Mesodermal cell (in vitro differentiated cells): ENCODE measurements at regions not wholly inside any gene's neighbourhood (a gene's known extent, or its start where the extent isn't known, plus 50 kb on each side); places are given as distances from the start of the nearest gene placed in this dataset.

Source experiments
- H3K27ac ChIP-seq: 2 replicates; pipeline ENCODE4 v1.7.0; 2013; ENCODE audit warnings: mild to moderate bottlenecking, low read depth, low read length, moderate library complexity; ENCODE audit not compliant: severe bottlenecking
- H3K36me3 ChIP-seq: 2 replicates; pipeline ENCODE4 v1.7.1; 2013; ENCODE audit warnings: mild to moderate bottlenecking, low read length, moderate library complexity; ENCODE audit not compliant: control insufficient read depth, insufficient read depth
- H3K4me1 ChIP-seq: one replicate; pipeline ENCODE4 v1.7.1; 2013; ENCODE audit warnings: mild to moderate bottlenecking, low read length; ENCODE audit not compliant: insufficient read depth, control insufficient read depth, poor library complexity, severe bottlenecking
- H3K4me3 ChIP-seq: 2 replicates; pipeline ENCODE4 v1.7.0; 2013; ENCODE audit warnings: low read length, control low read depth, mild to moderate bottlenecking; ENCODE audit not compliant: insufficient read depth, poor library complexity, severe bottlenecking; ENCODE audit errors: extremely low read depth
- H3K9me3 ChIP-seq: 2 replicates; pipeline ENCODE4 v1.7.1; 2013; ENCODE audit warnings: mild to moderate bottlenecking, low read length, moderate library complexity; ENCODE audit not compliant: control insufficient read depth
- WGBS, 2 experiments: methylation state at CpG; one replicate each; pipeline ENCODE4 v1.1.5; 2013; ENCODE audit warnings: missing lambda C conversion rate in 2 of 2; ENCODE audit not compliant: insufficient coverage in 2 of 2; 5-methylcytosine and 5-hydroxymethylcytosine counted together

DNA sequence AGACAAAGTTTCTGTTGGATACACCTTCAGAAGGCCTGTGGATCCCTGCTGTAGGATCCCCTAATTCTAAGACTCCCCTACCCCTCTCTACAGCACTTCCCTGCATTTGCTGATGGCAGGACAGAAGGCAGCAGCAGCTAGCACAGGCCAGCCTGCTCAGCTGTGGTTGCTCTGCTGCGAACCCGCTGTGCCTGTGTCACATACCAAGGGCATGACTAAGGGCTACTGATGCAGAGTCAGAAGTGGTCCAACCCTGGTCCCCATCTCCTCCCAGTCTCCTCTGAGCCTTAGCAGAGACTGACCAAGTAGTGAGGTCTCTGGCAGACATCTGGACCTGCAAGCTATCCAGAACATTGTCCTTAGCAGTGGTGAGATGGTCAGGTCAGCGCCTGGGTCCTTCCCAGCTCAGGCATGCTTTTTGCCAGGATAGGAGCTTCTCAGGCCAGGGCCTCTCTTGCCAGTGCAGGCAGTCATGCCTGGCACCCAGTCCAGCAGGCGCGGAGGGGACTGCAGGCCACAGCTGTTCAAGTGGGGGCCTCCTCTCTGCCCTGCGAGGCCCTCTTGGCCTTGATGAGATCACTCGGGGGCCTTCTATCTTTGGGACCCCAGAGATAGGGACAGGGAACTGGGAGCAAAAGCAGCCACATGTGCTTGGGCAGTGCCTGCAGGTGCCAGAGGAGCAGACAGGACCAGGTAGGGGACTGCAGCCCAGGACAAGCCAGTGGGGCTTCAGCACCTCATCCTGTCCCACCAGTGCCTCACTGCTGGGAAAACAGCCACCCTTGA is 146.4 kb downstream of the ZNF248 start:
- Histone ChIP-seq H3K4me1 (no peaks in the 10 kb centered on the region), H3K36me3 (no peaks in the 10 kb centered on the region), H3K9me3 (peaks cover 73% of the 10 kb centered on the region), H3K4me3 (no peak overlapping the region), H3K27ac (no peak overlapping the region)
- WGBS, 2 experiments, result 77 to 81% methylated on average over 5 to 7 of the region's 7 CpGs

DNA sequence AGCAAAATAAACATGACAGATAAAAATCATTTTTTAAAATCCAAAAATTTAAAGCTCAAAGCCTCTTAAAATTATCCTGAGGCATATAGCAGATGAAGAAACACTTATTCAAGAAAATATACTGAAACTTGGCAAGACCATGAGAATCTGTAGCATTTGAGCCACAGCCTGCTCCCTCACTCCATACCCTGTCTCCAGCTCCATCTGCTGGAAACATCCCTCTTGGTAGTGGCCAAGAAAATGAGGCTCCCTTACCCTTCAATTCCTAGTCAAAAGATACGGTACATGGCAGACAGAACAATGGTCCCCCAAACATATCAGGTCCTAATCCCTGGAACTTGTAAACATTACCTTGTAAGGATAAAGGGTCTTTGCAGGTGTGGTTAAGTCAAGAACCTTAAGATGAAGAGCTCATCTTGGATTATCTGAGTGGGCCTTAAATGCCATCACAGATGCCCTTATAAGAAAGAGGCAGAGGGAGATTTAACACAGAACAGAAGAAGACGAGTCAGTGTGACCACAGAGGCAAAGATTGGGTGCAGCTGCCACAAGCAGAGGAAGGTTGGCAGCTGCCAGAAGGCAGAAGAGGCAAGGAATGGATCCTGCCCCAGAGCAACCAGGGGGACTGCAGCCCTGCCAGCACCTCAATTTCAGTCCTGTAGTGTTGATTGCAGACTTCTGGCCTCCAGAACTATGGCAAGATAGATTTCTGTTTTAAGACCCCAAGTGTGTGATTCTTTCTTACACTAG is 149.4 kb downstream of the ZNF248 start:
- Histone ChIP-seq H3K4me1 (no peaks in the 10 kb centered on the region), H3K36me3 (no peaks in the 10 kb centered on the region), H3K4me3 (no peak overlapping the region), H3K27ac (no peak overlapping the region), H3K9me3 (peaks cover 87% of the 10 kb centered on the region)
- 0 to 20% methylated on average over 1 of the region's 2 CpGs for WGBS, 2 experiments

DNA sequence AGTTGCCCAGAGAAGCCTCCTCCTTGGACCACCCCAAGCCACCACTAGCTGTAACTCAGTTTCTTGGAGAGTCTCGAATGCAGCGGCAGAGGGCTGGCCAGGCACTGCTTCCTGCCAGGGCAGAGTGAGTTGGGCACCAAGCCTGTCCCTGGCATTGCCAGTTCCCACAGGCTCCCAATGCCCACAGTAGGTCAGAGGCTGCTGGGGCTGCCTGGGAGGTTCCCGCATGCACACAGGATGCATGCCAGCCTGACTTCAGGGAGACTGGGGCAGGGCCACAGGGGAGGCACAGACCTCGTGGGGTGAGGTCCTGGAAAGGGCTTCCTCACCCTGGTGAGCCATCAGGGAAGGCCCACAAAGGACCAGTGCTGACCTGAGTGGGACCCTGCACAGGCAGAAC is 152.8 kb downstream of the ZNF248 start:
- 72% methylated on average over 3 to 4 of the region's 4 CpGs for WGBS, 2 experiments
- peaks cover 84% of the 10 kb centered on the region for H3K9me3 ChIP-seq

DNA sequence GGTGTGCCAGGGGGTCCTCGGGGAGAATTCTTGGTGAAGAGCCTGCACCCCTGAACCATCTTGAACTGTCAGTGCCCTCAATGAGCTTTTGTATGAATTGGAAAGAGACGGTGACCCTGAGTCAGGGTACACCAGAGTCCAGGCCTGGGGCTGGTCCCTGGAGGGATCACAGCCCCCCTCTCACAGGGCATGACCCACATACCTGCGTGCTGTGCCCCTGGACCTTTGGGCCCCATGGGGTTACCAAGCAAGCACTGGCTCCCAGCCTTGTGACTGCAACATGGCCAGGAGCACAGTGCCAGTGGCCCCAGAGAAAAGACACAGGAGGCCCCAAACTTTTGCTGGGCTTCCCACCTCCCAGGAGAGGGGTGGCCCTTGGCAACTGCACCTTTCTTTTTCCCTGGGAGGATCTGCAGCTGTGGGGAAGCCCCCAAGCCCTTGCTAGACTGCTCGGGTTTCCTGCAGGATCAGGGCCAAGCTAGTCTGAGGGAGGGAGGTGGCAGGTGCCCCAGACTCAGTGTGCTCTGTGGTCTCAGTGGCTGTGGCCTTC is 153.5 kb downstream of the ZNF248 start:
- Histone ChIP-seq H3K9me3 (peaks cover 77% of the 10 kb centered on the region), H3K36me3 (no peaks in the 10 kb centered on the region), H3K27ac (no peak overlapping the region), H3K4me3 (no peak overlapping the region), H3K4me1 (no peaks in the 10 kb centered on the region)
- WGBS, 2 experiments, result 40 to 70% methylated on average over 3 of the region's 4 CpGs

More for the DNA sequence above, 152.8 kb downstream of the ZNF248 start:
- Histone ChIP-seq H3K36me3 (no peaks in the 10 kb centered on the region), H3K4me3 (no peak overlapping the region), H3K27ac (no peak overlapping the region), H3K4me1 (no peaks in the 10 kb centered on the region)

DNA sequence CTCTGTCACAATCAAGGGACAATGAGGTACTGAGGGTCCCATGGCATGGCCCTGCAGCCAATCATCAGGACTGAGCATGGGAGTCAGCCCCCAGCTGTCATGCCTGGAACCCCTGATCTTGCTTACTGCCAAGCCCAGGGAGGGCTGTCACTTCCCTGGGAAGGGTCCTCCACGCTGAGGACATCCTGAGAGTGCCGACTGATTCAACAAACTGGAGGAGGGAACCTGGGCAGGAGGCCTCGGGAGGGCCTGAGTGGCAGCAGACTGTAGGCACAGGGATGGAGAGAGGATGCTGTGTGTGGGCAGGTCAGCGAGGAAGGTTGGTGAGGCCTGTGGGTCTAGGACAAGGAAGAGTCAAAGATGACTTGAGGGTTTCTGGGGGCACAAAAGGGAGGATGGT is 154.3 kb downstream of the ZNF248 start:
- no peaks in the 10 kb centered on the region for H3K4me1 ChIP-seq
- H3K4me3 ChIP-seq, result no peak overlapping the region
- 62 to 68% methylated on average over 4 of the region's 4 CpGs for WGBS, 2 experiments
- no peaks in the 10 kb centered on the region for H3K36me3 ChIP-seq
- H3K27ac ChIP-seq, result no peak overlapping the region
- H3K9me3 ChIP-seq, result peaks cover 70% of the 10 kb centered on the region

DNA sequence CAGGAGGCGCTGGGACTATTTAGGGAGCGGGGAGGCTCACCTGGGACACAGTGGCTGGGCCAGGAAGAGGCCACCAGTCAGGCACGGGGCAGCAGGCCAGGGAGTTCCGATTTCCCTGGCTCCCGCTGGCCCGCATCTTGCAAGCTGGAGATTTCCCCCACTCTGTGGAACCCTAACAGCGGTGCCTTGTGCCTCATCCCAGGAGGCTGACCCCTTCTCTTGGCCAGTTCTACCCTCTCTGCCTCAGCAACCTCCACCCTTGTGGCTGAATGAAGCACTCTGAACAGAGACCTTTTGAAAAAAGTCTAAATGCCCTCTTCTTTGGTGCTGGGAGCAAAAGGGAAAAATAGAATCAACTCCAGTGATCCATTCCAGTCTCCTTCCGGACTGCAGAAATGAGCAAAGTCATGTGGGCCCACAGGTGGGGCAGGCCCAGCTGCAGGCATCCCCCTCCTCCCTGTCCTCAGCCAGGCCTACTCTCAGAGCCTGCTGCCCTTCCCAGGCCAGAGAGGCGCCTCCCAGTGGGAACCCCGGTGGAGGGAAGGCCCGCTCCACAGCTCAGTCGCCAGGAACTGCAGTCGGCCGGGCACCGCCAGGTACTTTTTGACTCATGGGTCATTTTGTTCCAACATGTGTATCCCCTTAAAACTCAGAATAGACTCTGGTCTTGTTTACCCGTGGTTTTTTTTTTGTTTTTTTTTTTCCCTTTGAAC is 155.5 kb downstream of the ZNF248 start:
- 77 to 78% methylated on average over 15 of the region's 16 CpGs for WGBS, 2 experiments
- no peak overlapping the region for H3K4me3 ChIP-seq

DNA sequence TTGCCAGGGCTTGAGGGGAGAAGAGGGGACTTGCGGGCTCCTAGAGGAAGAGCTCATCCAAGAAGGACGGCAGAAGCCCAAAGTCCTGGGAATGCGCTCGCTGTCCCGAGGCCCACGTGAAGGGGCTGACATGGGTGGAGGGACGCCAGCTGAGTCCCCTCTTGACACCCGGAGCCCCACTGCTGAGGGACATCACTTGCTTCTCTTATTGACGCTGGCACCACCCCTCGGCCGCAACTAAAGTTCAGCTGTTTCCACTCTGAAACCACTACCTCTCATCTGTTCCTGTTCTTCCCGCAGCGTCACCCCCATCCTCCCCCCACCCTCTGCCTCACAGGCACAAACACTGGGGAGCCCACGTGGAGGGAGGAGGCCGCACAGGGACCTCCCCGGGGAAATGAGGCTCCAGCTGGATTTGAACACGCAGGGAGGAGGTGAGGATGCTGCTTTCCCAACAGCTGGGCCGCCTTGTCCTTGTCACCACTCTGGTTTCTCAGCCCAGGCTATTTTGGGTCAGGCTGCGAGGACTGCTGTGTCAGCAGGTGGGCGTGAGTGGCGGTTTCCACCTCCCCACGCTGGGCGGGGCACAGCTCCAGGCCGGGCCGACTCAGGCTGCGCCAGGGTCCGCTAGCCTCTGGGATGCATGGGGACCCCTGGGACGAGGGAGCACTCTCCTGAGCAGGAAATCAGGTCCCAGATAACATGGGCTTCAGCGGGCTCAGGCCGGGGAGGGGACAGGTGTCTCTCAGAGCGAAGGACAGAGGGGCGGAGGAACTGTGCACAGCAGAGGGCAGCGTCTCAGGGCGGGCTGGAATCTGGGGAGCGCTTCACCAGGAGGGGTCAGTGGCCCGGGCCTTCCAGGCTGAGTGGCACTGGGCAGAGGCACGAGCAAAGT is 156.3 kb downstream of the ZNF248 start:
- Histone ChIP-seq H3K27ac (no peak overlapping the region), H3K9me3 (peaks cover 51% of the 10 kb centered on the region), H3K36me3 (no peaks in the 10 kb centered on the region), H3K4me1 (no peaks in the 10 kb centered on the region), H3K4me3 (no peak overlapping the region)
- 81 to 82% methylated on average over 33 to 34 of the region's 37 CpGs for WGBS, 2 experiments

More for the DNA sequence above, 155.5 kb downstream of the ZNF248 start:
- H3K9me3 ChIP-seq, result peaks cover 59% of the 10 kb centered on the region
- no peaks in the 10 kb centered on the region for H3K36me3 ChIP-seq
- H3K4me1 ChIP-seq, result no peaks in the 10 kb centered on the region
- no peak overlapping the region for H3K27ac ChIP-seq

DNA sequence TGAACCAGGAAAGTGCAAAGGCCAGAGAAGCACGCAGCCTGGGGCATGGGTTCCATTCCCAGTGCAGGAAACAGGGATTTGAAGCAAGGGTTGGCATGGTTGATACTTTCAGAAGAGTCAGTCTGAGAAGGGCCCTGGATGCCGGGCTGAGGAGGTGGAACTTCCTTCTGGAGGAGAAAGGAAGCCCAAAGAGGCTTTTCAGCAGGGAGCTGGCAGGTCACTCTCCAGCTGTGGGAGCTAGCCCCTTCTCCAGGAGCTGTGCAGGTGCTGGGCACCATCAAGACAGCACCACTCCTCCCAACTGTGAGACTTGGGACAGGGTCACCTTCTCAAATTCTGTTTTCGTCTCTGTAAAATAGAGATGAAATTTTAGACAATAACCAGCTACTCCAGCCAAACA is 169.8 kb downstream of the ZNF248 start:
- WGBS, 2 experiments, result 54 to 59% methylated on average over 2 of the region's 3 CpGs
- Histone ChIP-seq H3K4me1 (no peaks in the 10 kb centered on the region), H3K9me3 (peaks cover 67% of the 10 kb centered on the region)

DNA sequence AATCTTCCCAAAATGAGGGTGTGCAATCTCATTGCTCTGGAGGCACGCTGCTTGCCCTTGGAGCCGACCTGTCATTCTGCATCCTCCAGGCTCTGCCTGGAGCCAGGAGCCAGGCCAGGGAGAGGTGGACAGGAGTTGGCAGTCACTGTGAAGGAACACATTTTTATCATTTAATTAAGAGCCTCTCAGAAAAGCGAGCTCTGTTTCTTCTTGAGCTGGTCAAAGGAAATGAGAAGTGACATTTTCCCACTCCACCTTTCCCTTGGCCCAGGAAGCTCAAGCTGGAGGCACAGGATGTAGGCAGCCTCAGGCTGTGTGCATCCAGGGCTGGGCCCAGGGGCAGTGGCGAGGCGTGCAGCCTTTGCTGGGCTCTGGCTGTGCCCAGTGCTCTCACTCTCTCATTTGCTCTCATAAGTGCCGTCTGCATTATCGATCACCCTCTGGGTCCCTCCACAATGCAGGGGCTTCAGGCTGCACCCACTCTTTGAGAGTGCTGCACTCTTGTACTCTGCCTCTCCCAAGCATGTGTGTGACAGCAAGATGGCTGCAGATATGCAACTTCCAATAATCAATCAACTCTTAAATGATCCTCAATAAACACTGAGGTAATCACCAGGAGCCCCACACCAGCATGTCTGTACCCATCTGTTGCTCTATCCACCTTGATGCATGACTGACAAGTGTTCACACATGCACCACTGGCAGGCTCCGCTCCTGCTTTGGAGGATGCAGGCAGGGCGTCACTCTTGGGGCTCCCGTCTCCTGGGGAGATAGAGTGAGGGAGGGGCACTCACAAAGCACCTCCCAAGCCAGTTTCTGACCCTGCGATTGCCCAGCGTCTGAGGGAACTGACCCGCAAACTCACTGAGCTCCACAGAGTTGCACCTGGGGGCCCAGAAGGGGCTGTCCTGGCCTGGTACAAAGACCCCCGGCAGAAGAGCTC is 171.4 kb downstream of the ZNF248 start:
- Histone ChIP-seq H3K9me3 (peaks cover 77% of the 10 kb centered on the region), H3K4me3 (no peak overlapping the region), H3K27ac (no peak overlapping the region), H3K36me3 (no peaks in the 10 kb centered on the region), H3K4me1 (no peaks in the 10 kb centered on the region)
- 68 to 78% methylated on average over 8 to 11 of the region's 14 CpGs for WGBS, 2 experiments

More for the DNA sequence above, 169.8 kb downstream of the ZNF248 start:
- Histone ChIP-seq H3K27ac (no peak overlapping the region), H3K36me3 (no peaks in the 10 kb centered on the region), H3K4me3 (no peak overlapping the region)
